Fibroblast of lung (primary cell): ENCODE measurements at regions not wholly inside any gene's neighbourhood (a gene's known extent, or its start where the extent isn't known, plus 50 kb on each side); places are given as distances from the start of the nearest gene placed in this dataset.

ENCODE experiments used
- EZH2 ChIP-seq: IDR thresholded peaks from 2 replicates; pipeline ENCODE4 v1.5.1; 2012; ENCODE audit warnings: low read length, control low read depth, mild to moderate bottlenecking; ENCODE audit errors: missing control alignments
- TF ChIP-seq, protein P1 (sequence below), 2 donors: IDR thresholded peaks in 1 of 2; conservative IDR thresholded peaks in 1 of 2; 1 replicate in 1 of 2; 2 replicates in 1 of 2; pipeline ENCODE4 v1.5.1; 2011 to 2012; ENCODE audit warnings: low read length in 2 of 2, control low read depth in 1 of 2, inconsistent platforms in 1 of 2, low read depth in 1 of 2, mild to moderate bottlenecking in 1 of 2

- TF ChIP-seq EZH2: no peak
- TF ChIP-seq, protein P1, sequence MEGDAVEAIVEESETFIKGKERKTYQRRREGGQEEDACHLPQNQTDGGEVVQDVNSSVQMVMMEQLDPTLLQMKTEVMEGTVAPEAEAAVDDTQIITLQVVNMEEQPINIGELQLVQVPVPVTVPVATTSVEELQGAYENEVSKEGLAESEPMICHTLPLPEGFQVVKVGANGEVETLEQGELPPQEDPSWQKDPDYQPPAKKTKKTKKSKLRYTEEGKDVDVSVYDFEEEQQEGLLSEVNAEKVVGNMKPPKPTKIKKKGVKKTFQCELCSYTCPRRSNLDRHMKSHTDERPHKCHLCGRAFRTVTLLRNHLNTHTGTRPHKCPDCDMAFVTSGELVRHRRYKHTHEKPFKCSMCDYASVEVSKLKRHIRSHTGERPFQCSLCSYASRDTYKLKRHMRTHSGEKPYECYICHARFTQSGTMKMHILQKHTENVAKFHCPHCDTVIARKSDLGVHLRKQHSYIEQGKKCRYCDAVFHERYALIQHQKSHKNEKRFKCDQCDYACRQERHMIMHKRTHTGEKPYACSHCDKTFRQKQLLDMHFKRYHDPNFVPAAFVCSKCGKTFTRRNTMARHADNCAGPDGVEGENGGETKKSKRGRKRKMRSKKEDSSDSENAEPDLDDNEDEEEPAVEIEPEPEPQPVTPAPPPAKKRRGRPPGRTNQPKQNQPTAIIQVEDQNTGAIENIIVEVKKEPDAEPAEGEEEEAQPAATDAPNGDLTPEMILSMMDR (conservative IDR thresholded peaks at IDR 0.05 in 1 of 2, IDR thresholded peaks at IDR 0.05 in 1 of 2; ENCODE audit: low read depth in 1 of 2, low read length in 2 of 2): no peak
Measured at GRCh38 chr1:51048670-51049069, 53.4 kb upstream of the C1orf185 start.
